Lung (tissue), 11 donors: ENCODE measurements at regions not wholly inside any gene's neighbourhood (a gene's known extent, or its start where the extent isn't known, plus 50 kb on each side); places are given as distances from the start of the nearest gene placed in this dataset.
"Not testable (repeated sequence)": the region's sequence is repeated elsewhere in the genome, so short reads cannot be mapped to it uniquely, and the experiment has no call there.

Experiments
- ATAC-seq: fragments of 200-7000 bp; cut with Tn5 transposase; one replicate; pipeline ENCODE4 v1.9.1; 2020; ENCODE audit warnings: moderate number of reproducible peaks; ENCODE audit not compliant: insufficient read depth, low FRiP score
- DNase-seq, 3 donors: peaks; one replicate each; pipeline ENCODE4 v3.0.0-alpha.2; 2013 to 2017
- H3K27ac ChIP-seq, 2 donors: one replicate each; pipeline ENCODE4 v1.5.1; 2013; ENCODE audit warnings: mild to moderate bottlenecking in 2 of 2, moderate library complexity in 2 of 2, control low read depth in 1 of 2, inconsistent platforms in 1 of 2, low read depth in 1 of 2, low read length in 1 of 2
- H3K27me3 ChIP-seq, 3 donors: one replicate each; pipeline ENCODE4 v1.5.1; 2013; ENCODE audit warnings: low read length in 2 of 3; ENCODE audit not compliant: control insufficient read depth in 3 of 3, insufficient read depth in 3 of 3
- H3K36me3 ChIP-seq, 4 donors: one replicate each; pipeline ENCODE4 v1.5.1; 2013; ENCODE audit warnings: low read length in 4 of 4, mild to moderate bottlenecking in 1 of 4, moderate library complexity in 1 of 4; ENCODE audit not compliant: control insufficient read depth in 4 of 4, insufficient read depth in 4 of 4
- H3K4me1 ChIP-seq, 5 donors: one replicate each; pipeline ENCODE4 v1.5.1; 2013; ENCODE audit warnings: low read length in 5 of 5, mild to moderate bottlenecking in 2 of 5, moderate library complexity in 1 of 5; ENCODE audit not compliant: control insufficient read depth in 5 of 5, insufficient read depth in 5 of 5
- H3K4me3 ChIP-seq: one replicate; pipeline ENCODE4 v1.5.1; 2013; ENCODE audit warnings: mild to moderate bottlenecking, control low read depth, moderate library complexity
- H3K9ac ChIP-seq, 2 donors: one replicate each; pipeline ENCODE4 v1.5.1; 2013; ENCODE audit warnings: low read length in 2 of 2, control low read depth in 1 of 2; ENCODE audit not compliant: insufficient read depth in 1 of 2
- H3K9me3 ChIP-seq, 4 donors: one replicate each; pipeline ENCODE4 v1.5.1; 2013; ENCODE audit warnings: low read length in 3 of 4, mild to moderate bottlenecking in 1 of 4, moderate library complexity in 1 of 4; ENCODE audit not compliant: control insufficient read depth in 4 of 4, insufficient read depth in 3 of 4
- WGBS, 2 donors: extraction: QIAGEN DNeasy Blood & Tissue Kit; methylation state at CpG; one replicate each; pipeline ENCODE4 v1.1.7; 2013; 5-methylcytosine and 5-hydroxymethylcytosine counted together
- TF ChIP-seq, protein P1 (sequence below): IDR thresholded peaks from 2 replicates; pipeline ENCODE4 v1.5.1; 2012; ENCODE audit warnings: mild to moderate bottlenecking; ENCODE audit errors: control extremely low read depth, extremely low read depth
- donor health status: control.
- donor health status: control.
- donor health status: Bipolar disorder and iron deficiency.
- donor health status: healthy.
- donor health status: DM: yes; HTN: yes; CAD: no.

GRCh38 chr18:78503129-78503528 lies 476.5 kb upstream of the SALL3 start:
- Histone ChIP-seq H3K27me3 (no peaks in the 10 kb centered on the region), H3K9ac (no peak overlapping the region), H3K9me3 (peaks cover 0 to under 1% (median 0%) of the 10 kb centered on the region in 4 donors), H3K27ac (no peak overlapping the region), H3K4me1 (peaks cover 0 to 5% (median 0%) of the 10 kb centered on the region in 5 donors), H3K4me3 (no peak overlapping the region), H3K36me3 (no peaks in the 10 kb centered on the region)
- DNase-seq: no peak
- TF ChIP-seq, protein P1, sequence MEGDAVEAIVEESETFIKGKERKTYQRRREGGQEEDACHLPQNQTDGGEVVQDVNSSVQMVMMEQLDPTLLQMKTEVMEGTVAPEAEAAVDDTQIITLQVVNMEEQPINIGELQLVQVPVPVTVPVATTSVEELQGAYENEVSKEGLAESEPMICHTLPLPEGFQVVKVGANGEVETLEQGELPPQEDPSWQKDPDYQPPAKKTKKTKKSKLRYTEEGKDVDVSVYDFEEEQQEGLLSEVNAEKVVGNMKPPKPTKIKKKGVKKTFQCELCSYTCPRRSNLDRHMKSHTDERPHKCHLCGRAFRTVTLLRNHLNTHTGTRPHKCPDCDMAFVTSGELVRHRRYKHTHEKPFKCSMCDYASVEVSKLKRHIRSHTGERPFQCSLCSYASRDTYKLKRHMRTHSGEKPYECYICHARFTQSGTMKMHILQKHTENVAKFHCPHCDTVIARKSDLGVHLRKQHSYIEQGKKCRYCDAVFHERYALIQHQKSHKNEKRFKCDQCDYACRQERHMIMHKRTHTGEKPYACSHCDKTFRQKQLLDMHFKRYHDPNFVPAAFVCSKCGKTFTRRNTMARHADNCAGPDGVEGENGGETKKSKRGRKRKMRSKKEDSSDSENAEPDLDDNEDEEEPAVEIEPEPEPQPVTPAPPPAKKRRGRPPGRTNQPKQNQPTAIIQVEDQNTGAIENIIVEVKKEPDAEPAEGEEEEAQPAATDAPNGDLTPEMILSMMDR: no peak
- 95 to 97% methylated on average over 15 of the region's 15 CpGs for WGBS, 2 donors
- no peak for ATAC-seq

DNA sequence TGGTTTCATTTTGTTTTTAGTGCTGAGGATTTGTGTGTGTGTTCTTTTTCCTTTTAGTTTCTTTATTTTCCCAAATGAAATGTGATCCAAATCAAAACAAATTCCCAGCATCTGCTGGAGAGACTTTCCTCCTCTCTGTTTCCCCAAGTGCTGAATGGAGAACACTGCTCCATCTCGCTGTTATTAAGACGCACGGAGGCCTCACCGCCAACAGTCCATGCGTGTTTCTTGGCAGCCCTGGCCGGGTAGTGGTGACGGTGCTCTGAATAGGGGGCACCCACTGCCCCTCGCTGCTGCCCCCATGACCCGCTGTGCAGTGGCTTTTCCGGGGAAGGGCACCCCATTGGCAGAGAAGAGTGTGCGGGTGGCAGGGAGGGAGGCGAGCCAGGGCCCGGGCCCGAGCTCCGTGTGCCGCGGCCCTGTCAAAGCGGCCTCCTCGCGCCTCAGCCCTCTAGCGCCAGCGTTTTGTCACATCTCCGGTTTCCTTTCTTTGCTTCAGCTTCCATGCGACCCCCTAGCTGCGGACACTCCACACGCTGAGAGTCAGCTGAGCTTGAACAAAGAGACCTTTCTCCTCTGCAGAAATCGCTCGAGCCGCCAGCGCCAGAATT lies 473.7 kb upstream of the SALL3 start:
- DNase-seq (peak; percentile 46 to 80 (median 67)), ATAC-seq (no peak)
- TF ChIP-seq, protein P1: no peak
- Histone ChIP-seq H3K9me3 (peaks cover 0 to 3% (median 0%) of the 10 kb centered on the region in 4 donors), H3K27ac (no peak overlapping the region), H3K36me3 (no peaks in the 10 kb centered on the region), H3K4me1 (peaks cover 0 to 8% (median 0%) of the 10 kb centered on the region in 5 donors), H3K27me3 (no peaks in the 10 kb centered on the region), H3K4me3 (no peak overlapping the region), H3K9ac (peak overlapping the region in 1 of 2 donors; percentile 13)
- WGBS, 2 donors: 55 to 56% methylated on average over 30 of the region's 30 CpGs

DNA sequence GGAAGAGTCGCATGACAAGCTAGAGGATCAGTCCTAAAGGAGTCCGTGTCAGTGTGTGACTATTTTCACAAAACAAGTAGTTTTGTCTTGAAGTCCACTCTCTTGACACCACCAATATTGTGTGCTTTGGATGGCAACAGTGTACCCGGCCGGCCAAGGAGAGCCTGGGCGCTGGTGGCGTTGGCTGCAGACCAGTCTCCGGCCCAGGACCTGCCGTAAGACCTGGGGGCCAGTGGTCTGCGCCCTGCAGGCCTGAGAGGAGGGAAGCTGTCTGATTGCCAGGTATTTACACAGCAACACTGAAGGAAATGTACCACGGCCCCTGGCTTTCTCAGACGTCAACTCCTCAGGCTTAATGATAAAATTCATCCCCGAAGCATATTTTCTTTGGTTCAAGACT lies 472.4 kb upstream of the SALL3 start:
- Histone ChIP-seq H3K36me3 (no peaks in the 10 kb centered on the region), H3K27ac (no peak overlapping the region), H3K4me1 (peaks cover 0 to 8% (median 0%) of the 10 kb centered on the region in 5 donors), H3K9me3 (peaks cover 0 to 5% (median 0%) of the 10 kb centered on the region in 4 donors), H3K27me3 (no peaks in the 10 kb centered on the region), H3K9ac (no peak overlapping the region), H3K4me3 (no peak overlapping the region)
- DNase-seq (no peak), ATAC-seq (no peak)
- TF ChIP-seq, protein P1: no peak
- 88% methylated on average over 12 of the region's 12 CpGs for WGBS, 2 donors

DNA sequence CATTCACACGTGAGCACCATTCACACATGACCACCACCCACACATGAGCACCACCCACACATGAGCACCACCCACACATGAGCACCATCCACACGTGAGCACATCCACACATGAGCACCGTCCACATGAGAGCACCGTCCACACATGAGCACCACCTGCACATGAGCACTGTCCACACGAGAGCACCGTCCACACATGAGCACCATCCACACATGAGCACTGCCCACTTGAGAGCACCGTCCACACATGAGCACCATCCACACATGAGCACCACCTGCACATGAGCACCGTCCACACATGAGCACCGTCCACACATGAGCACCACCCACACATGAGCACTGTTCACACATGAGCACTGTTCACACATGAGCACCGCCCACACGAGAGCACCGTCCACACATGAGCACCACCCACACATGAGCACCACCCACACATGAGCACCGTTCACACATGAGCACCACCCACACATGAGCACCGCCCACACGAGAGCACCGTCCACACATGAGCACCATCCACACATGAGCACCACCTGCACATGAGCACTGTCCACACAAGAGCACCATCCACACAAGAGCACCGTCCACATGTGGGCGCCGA lies 471.3 kb upstream of the SALL3 start:
- not testable (repeated sequence) for ATAC-seq, DNase-seq, H3K9me3 ChIP-seq, H3K4me3 ChIP-seq, H3K27ac ChIP-seq, H3K9ac ChIP-seq, H3K4me1 ChIP-seq, H3K36me3 ChIP-seq, H3K27me3 ChIP-seq
- 90 to 93% methylated on average over 19 of the region's 19 CpGs for WGBS, 2 donors
